ENCODE measurements at regions not wholly inside any gene's neighbourhood (a gene's known extent, or its start where the extent isn't known, plus 50 kb on each side); places are given as distances from the start of the nearest gene placed in this dataset.

DNA sequence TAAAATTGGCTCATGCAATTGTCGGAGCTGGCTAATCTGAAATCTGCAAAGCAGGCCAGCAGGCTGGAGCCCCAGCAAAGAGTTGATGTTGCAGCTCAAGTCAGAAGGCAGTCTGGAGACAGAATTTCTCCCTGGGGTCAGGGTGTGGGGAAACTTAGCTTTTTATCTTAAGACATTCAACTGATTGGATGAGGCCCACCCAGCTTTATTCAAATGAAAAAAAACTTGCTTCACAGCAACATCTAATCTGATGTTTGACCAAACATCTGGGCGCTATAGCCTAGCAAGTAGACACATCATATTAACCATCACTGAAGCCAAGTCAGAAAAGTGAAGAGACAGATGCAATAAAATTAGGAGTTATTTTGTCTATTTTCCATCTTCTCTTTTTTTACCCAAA lies 108.8 kb upstream of the CCDC28A start:
- TF ChIP-seq BACH2 (CRISPR knock-in tag; IDR thresholded peaks at IDR 0.05; ENCODE audit: borderline replicate concordance) (no peak), ZFP30 (CRISPR knock-in tag; IDR thresholded peaks at IDR 0.05) (no peak), PPARA (CRISPR knock-in tag; IDR thresholded peaks at IDR 0.05; ENCODE audit: borderline replicate concordance) (no peak), TOX (CRISPR knock-in tag; IDR thresholded peaks at IDR 0.05; ENCODE audit: borderline replicate concordance) (no peak), SNAI2 (CRISPR knock-in tag; IDR thresholded peaks at IDR 0.05) (no peak), POU6F1 (CRISPR knock-in tag; IDR thresholded peaks at IDR 0.05; ENCODE audit: borderline replicate concordance, low read depth) (no peak), ISL1 (CRISPR knock-in tag; IDR thresholded peaks at IDR 0.05) (no peak), CSRNP3 (CRISPR knock-in tag; IDR thresholded peaks at IDR 0.05) (no peak), ARNTL (CRISPR knock-in tag; IDR thresholded peaks at IDR 0.05; ENCODE audit: borderline replicate concordance, low read depth) (no peak), TCF4 (CRISPR knock-in tag; IDR thresholded peaks at IDR 0.05; ENCODE audit: borderline replicate concordance) (no peak), OSR1 (CRISPR knock-in tag; IDR thresholded peaks at IDR 0.05) (no peak), GLIS3 (CRISPR knock-in tag; IDR thresholded peaks at IDR 0.05) (no peak), ZFP3 (CRISPR knock-in tag; IDR thresholded peaks at IDR 0.05) (no peak), CSDC2 (CRISPR knock-in tag; IDR thresholded peaks at IDR 0.05) (no peak)
- ATAC-seq, result no peak

GRCh38 chr6:138666636-138667035 lies 106.9 kb upstream of the CCDC28A start:
- no peak for ATAC-seq
- TF ChIP-seq CSDC2 (CRISPR knock-in tag; IDR thresholded peaks at IDR 0.05) (no peak), ZFP3 (CRISPR knock-in tag; IDR thresholded peaks at IDR 0.05) (no peak), ARNTL (CRISPR knock-in tag; IDR thresholded peaks at IDR 0.05; ENCODE audit: borderline replicate concordance, low read depth) (no peak), OSR1 (CRISPR knock-in tag; IDR thresholded peaks at IDR 0.05) (no peak), ZNF8 (CRISPR knock-in tag; IDR thresholded peaks at IDR 0.05) (no peak), GLIS3 (CRISPR knock-in tag; IDR thresholded peaks at IDR 0.05) (no peak), ZNF565 (CRISPR knock-in tag; conservative IDR thresholded peaks at IDR 0.05; ENCODE audit: low read depth) (no peak), SNAI2 (CRISPR knock-in tag; IDR thresholded peaks at IDR 0.05) (no peak), ZFP30 (CRISPR knock-in tag; IDR thresholded peaks at IDR 0.05) (no peak), TCF4 (CRISPR knock-in tag; IDR thresholded peaks at IDR 0.05; ENCODE audit: borderline replicate concordance) (no peak)
- TF ChIP-seq, protein P1, sequence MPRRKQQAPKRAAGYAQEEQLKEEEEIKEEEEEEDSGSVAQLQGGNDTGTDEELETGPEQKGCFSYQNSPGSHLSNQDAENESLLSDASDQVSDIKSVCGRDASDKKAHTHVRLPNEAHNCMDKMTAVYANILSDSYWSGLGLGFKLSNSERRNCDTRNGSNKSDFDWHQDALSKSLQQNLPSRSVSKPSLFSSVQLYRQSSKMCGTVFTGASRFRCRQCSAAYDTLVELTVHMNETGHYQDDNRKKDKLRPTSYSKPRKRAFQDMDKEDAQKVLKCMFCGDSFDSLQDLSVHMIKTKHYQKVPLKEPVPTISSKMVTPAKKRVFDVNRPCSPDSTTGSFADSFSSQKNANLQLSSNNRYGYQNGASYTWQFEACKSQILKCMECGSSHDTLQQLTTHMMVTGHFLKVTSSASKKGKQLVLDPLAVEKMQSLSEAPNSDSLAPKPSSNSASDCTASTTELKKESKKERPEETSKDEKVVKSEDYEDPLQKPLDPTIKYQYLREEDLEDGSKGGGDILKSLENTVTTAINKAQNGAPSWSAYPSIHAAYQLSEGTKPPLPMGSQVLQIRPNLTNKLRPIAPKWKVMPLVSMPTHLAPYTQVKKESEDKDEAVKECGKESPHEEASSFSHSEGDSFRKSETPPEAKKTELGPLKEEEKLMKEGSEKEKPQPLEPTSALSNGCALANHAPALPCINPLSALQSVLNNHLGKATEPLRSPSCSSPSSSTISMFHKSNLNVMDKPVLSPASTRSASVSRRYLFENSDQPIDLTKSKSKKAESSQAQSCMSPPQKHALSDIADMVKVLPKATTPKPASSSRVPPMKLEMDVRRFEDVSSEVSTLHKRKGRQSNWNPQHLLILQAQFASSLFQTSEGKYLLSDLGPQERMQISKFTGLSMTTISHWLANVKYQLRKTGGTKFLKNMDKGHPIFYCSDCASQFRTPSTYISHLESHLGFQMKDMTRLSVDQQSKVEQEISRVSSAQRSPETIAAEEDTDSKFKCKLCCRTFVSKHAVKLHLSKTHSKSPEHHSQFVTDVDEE (CRISPR knock-in tag; IDR thresholded peaks at IDR 0.05), result no peak

GRCh38 chr6:138667408-138667807 lies 106.2 kb upstream of the CCDC28A start:
- TF ChIP-seq POU6F1 (CRISPR knock-in tag; IDR thresholded peaks at IDR 0.05; ENCODE audit: borderline replicate concordance, low read depth), result no peak
- TF ChIP-seq, protein P1 (CRISPR knock-in tag; IDR thresholded peaks at IDR 0.05), result no peak
- no peak for ATAC-seq
